Spleen (tissue), 11 donors: ENCODE measurements at regions not wholly inside any gene's neighbourhood (a gene's known extent, or its start where the extent isn't known, plus 50 kb on each side); places are given as distances from the start of the nearest gene placed in this dataset.

Source experiments
- DNase-seq: peaks from one replicate; pipeline ENCODE4 v3.0.0-alpha.2; 2020
- H3K27ac ChIP-seq, 8 donors: fragments of 200-600 bp; sonication (generic) in 7 of 8; 1 replicate in 4 of 8; 2 replicates in 4 of 8; pipeline versions ENCODE4 v1.5.0 to v1.8.0; 2016 to 2021; ENCODE audit warnings: inconsistent platforms in 4 of 8, mild to moderate bottlenecking in 4 of 8, moderate library complexity in 1 of 8
- H3K27me3 ChIP-seq, 7 donors: fragments of 200-600 bp; sonication (generic) in 6 of 7; replicated peaks in 1 of 7; 1 replicate in 4 of 7; 2 replicates in 3 of 7; pipeline versions ENCODE4 v1.5.0 to v1.8.0; 2016 to 2021; ENCODE audit warnings: inconsistent platforms in 3 of 7, mild to moderate bottlenecking in 1 of 7
- H3K36me3 ChIP-seq, 6 donors: fragments of 200-600 bp; sonication (generic) in 5 of 6; 1 replicate in 4 of 6; 2 replicates in 2 of 6; pipeline versions ENCODE4 v1.5.0 to v1.8.0; 2016 to 2021; ENCODE audit warnings: inconsistent platforms in 2 of 6
- H3K4me1 ChIP-seq, 6 donors: fragments of 200-600 bp; sonication (generic) in 5 of 6; 1 replicate in 3 of 6; 2 replicates in 3 of 6; pipeline versions ENCODE4 v1.5.0 to v1.8.0; 2016 to 2021; ENCODE audit warnings: inconsistent platforms in 3 of 6
- H3K4me3 ChIP-seq, 8 donors: fragments of 200-600 bp; sonication (generic) in 7 of 8; 1 replicate in 4 of 8; 2 replicates in 4 of 8; pipeline versions ENCODE4 v1.5.0 to v1.8.0; 2016 to 2021; ENCODE audit warnings: inconsistent platforms in 4 of 8, mild to moderate bottlenecking in 4 of 8, moderate library complexity in 2 of 8
- H3K9me3 ChIP-seq, 8 donors: fragments of 200-600 bp; sonication (generic) in 7 of 8; 1 replicate in 4 of 8; 2 replicates in 4 of 8; pipeline versions ENCODE4 v1.5.0 to v1.8.0; 2016 to 2021; ENCODE audit warnings: inconsistent platforms in 4 of 8
- CTCF ChIP-seq, 11 experiments: fragments of 200-600 bp in 7 of 11; fragments of 450-650 bp in 4 of 11; sonication (generic) in 4 of 11; IDR thresholded peaks in 8 of 11; conservative IDR thresholded peaks in 3 of 11; 1 replicate in 7 of 11; 2 replicates in 4 of 11; pipeline versions ENCODE4 v1.4.0 to v1.8.0; 2016 to 2021; ENCODE audit warnings: antibody characterized with exemption in 11 of 11, inconsistent platforms in 4 of 11, mild to moderate bottlenecking in 1 of 11
- POLR2A ChIP-seq, 3 donors: fragments of 450-650 bp; IDR thresholded peaks; one replicate each; pipeline ENCODE4 v1.5.1; 2017; ENCODE audit warnings: antibody characterized with exemption in 3 of 3, mild to moderate bottlenecking in 1 of 3
- POLR2AphosphoS5 ChIP-seq, 3 donors: sonication (generic); formaldehyde crosslinking; IDR thresholded peaks; one replicate each; pipeline ENCODE4 v1.5.1; 2017; ENCODE audit warnings: antibody characterized with exemption in 3 of 3
- whole genome bisulfite sequencing, 5 donors: extraction: QIAGEN DNeasy Blood & Tissue Kit in 3 of 5; methylation state at CpG; one replicate each; pipeline versions ENCODE4 v1.1.5 to v1.1.7; 2013 to 2018; 5-methylcytosine and 5-hydroxymethylcytosine counted together
- intact Hi-C: fragments of 100-400 bp; cut with DNase I; formaldehyde crosslinking; loops from one replicate; pipeline ENCODE4 v1.15.0; 2023; ENCODE audit warnings: low total_unique reads
- donor health status: healthy with polysubstance abuse.
- donor health status: DM: no; HTN: no; CAD: no; lungs with moderate emphysema.
- donor health status: DM: no; HTN: no; CAD: no.
- donor health status: Bipolar disorder and iron deficiency.
- donor health status: healthy.
- donor health status: DM: no; HTN: no; CAD: no.
- donor health status: DM: yes; HTN: yes; CAD: no.

DNA sequence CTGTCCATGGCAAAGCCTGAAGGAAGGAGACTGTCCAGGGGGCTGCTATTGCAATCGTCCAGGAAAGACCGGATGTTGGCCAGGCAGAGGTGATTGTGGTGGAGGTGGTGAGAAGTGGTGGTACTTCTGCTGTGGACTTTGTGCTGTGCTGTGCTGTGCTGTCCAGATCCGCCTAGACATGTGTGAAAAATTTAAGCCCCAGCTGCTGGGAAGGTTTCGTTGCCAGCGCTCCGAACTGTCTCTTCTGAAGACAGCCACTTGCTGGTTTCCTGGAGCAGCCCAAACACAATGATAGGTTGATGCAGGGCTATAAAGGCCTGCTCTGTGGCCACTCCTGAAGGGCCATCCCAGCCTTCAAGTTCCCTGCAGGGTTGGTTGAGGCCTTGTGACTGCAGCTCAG is 223.0 kb upstream of the MPDZ start:
- no peak overlapping the region for H3K27ac ChIP-seq

DNA sequence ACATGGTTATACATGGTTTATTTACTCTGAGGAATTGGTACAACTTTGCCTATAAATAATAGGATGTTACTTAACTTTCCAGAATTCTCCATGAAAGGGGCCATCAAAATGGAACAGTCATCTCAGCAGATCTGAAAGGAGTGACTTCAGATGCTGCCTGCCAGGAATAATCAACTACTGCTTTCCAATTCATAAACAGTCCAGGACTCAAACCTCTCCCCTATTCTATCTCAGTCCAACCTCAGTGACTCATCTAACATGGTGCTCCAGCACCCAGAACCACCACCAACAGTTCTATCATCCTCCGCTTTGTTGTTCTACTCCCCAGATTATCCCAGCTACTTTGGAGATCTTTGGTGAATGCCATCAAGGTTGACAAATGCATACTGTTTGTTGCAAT is 221.5 kb upstream of the MPDZ start:
- H3K4me1 ChIP-seq = no peaks in the 10 kb centered on the region
- no peak overlapping the region for H3K27ac ChIP-seq
- WGBS, 5 donors = 92 to 100% (median 97%) methylated on average over 1 of the region's 1 CpG
- no peak for DNase-seq
- TF ChIP-seq CTCF (IDR thresholded peaks at IDR 0.05 in 8 of 11, conservative IDR thresholded peaks at IDR 0.05 in 3 of 11) (no peak), POLR2AphosphoS5 (IDR thresholded peaks at IDR 0.05) (no peak), POLR2A (IDR thresholded peaks at IDR 0.05) (no peak)
- intact Hi-C loops = no loop called here
- H3K4me3 ChIP-seq = no peak overlapping the region
- no peaks in the 10 kb centered on the region for H3K36me3 ChIP-seq
- H3K27me3 ChIP-seq = no peaks in the 10 kb centered on the region
- no peaks in the 10 kb centered on the region for H3K9me3 ChIP-seq

More for the DNA sequence above, 223.0 kb upstream of the MPDZ start:
- no peak for DNase-seq
- Histone ChIP-seq H3K4me1 (no peaks in the 10 kb centered on the region), H3K27me3 (no peaks in the 10 kb centered on the region), H3K36me3 (no peaks in the 10 kb centered on the region), H3K9me3 (no peaks in the 10 kb centered on the region), H3K4me3 (no peak overlapping the region)
- intact Hi-C loops = no loop called here
- 76 to 96% (median 82%) methylated on average over 5 to 6 of the region's 6 CpGs for WGBS, 5 donors
- TF ChIP-seq CTCF (IDR thresholded peaks at IDR 0.05 in 8 of 11, conservative IDR thresholded peaks at IDR 0.05 in 3 of 11) (no peak), POLR2A (IDR thresholded peaks at IDR 0.05) (no peak), POLR2AphosphoS5 (IDR thresholded peaks at IDR 0.05) (no peak)

DNA sequence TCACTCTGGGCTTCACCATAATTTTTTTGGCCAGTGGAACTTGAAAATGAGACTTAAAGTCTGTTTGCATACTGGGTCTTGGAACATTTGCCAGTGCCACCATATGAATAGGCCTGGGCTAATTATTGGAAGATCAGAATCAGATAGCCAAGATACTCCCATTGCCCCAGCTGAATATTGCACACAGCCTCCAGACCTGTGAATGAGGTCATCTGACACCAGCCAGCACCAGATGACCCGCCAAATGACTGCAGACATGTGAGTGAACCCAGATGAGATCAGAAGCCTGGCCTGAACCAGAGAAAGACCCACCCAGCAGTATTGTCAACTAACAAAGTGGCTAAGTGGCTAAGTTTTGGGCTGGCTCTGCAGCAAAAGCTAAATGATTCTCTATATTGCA is 220.5 kb upstream of the MPDZ start:
- no peaks in the 10 kb centered on the region for H3K36me3 ChIP-seq
- TF ChIP-seq CTCF (IDR thresholded peaks at IDR 0.05 in 8 of 11, conservative IDR thresholded peaks at IDR 0.05 in 3 of 11) (no peak), POLR2A (IDR thresholded peaks at IDR 0.05) (no peak), POLR2AphosphoS5 (IDR thresholded peaks at IDR 0.05) (no peak)
- intact Hi-C loops = no loop called here
- no peak overlapping the region for H3K27ac ChIP-seq
- peaks cover 0 to 7% (median 0%) of the 10 kb centered on the region in 8 donors for H3K9me3 ChIP-seq
- 76 to 93% (median 83%) methylated on average over 1 of the region's 1 CpG for WGBS, 5 donors
- no peak for DNase-seq
- H3K4me3 ChIP-seq = no peak overlapping the region
- no peaks in the 10 kb centered on the region for H3K4me1 ChIP-seq
- no peaks in the 10 kb centered on the region for H3K27me3 ChIP-seq

DNA sequence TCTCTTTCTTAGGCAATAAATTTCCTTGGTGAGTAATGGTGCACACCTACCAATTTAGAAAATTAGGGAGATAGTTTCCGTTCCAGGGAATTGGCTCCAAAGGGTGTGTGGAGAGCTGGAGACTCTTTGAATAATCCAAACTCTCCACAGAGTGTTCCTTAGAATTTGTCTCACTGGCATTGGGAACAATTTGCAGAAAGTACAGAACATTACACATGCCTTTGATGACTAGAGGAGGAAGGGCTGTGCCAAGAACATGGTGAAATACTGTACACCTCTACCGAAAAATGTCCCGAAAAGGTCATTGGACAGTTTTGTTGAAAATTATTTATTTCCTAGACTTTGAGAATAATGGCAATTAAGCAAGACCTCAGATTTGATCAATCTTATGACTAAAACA is 214.2 kb upstream of the MPDZ start:
- H3K36me3 ChIP-seq = no peaks in the 10 kb centered on the region
- no peaks in the 10 kb centered on the region for H3K4me1 ChIP-seq
- TF ChIP-seq POLR2AphosphoS5 (IDR thresholded peaks at IDR 0.05) = no peak
- no peak for TF ChIP-seq CTCF (IDR thresholded peaks at IDR 0.05 in 8 of 11, conservative IDR thresholded peaks at IDR 0.05 in 3 of 11)
- TF ChIP-seq POLR2A (IDR thresholded peaks at IDR 0.05) = no peak
- no peak overlapping the region for H3K27ac ChIP-seq
- DNase-seq = no peak
- H3K4me3 ChIP-seq = no peak overlapping the region
- intact Hi-C loops = no loop called here
- WGBS, 5 donors = 86 to 93% (median 91%) methylated on average over 3 of the region's 3 CpGs
- H3K9me3 ChIP-seq = peaks cover 0 to 7% (median 0%) of the 10 kb centered on the region in 8 donors
- no peaks in the 10 kb centered on the region for H3K27me3 ChIP-seq
